ENCODE measurements at regions not wholly inside any gene's neighbourhood (a gene's known extent, or its start where the extent isn't known, plus 50 kb on each side); places are given as distances from the start of the nearest gene placed in this dataset.

- TF ChIP-seq CTCF (conservative IDR thresholded peaks at IDR 0.05; ENCODE audit: low read length) (no peak), EZH2phosphoT487 (IDR thresholded peaks at IDR 0.05; ENCODE audit: borderline replicate concordance) (no peak)
Measured at GRCh38 chr2:42868096-42868495, 75.7 kb upstream of the HAAO start.

All from Loucy (cell line).